Neural cell (in vitro differentiated cells): ENCODE measurements at regions not wholly inside any gene's neighbourhood (a gene's known extent, or its start where the extent isn't known, plus 50 kb on each side); places are given as distances from the start of the nearest gene placed in this dataset.

Experiments used
- EP300 ChIP-seq: fragments of 450-650 bp; conservative IDR thresholded peaks from 2 replicates; pipeline ENCODE4 v1.6.1; 2014; ENCODE audit warnings: antibody characterized with exemption, mild to moderate bottlenecking, moderate library complexity; ENCODE audit not compliant: poor library complexity, severe bottlenecking
- EZH2 ChIP-seq: fragments of 200-600, 300-800 bp; shearing (Covaris generic), sonication (generic); IDR thresholded peaks from 2 replicates; pipeline ENCODE4 v1.6.1; 2014; ENCODE audit warnings: antibody characterized with exemption, low read length, borderline replicate concordance, mild to moderate bottlenecking; ENCODE audit not compliant: insufficient read depth, poor library complexity, severe bottlenecking
- MXI1 ChIP-seq: fragments of 450-650 bp; conservative IDR thresholded peaks from 2 replicates; pipeline ENCODE4 v1.6.1; 2014; ENCODE audit warnings: antibody characterized with exemption, mild to moderate bottlenecking; ENCODE audit not compliant: poor library complexity, severe bottlenecking
- POLR2AphosphoS5 ChIP-seq: IDR thresholded peaks from 2 replicates; pipeline ENCODE4 v1.6.1; 2012
- RAD21 ChIP-seq: fragments of 450-650 bp; conservative IDR thresholded peaks from 2 replicates; pipeline ENCODE4 v1.6.1; 2014; ENCODE audit warnings: antibody characterized with exemption, mild to moderate bottlenecking, moderate library complexity
- SMC3 ChIP-seq: fragments of 450-650 bp; conservative IDR thresholded peaks from 2 replicates; pipeline ENCODE4 v1.6.1; 2014; ENCODE audit warnings: antibody characterized with exemption, mild to moderate bottlenecking, moderate library complexity; ENCODE audit not compliant: poor library complexity
- TAF1 ChIP-seq: IDR thresholded peaks from 2 replicates; pipeline ENCODE4 v1.6.1; 2012; ENCODE audit warnings: low read depth
- TF ChIP-seq, protein P1 (sequence below): fragments of 450-650 bp; IDR thresholded peaks from 2 replicates; pipeline ENCODE4 v1.5.1; 2014; ENCODE audit warnings: antibody characterized with exemption, mild to moderate bottlenecking, moderate library complexity; ENCODE audit not compliant: poor library complexity, severe bottlenecking
- TF ChIP-seq, protein P2 (sequence below): IDR thresholded peaks from 2 replicates; pipeline ENCODE4 v1.6.1; 2012; ENCODE audit warnings: borderline replicate concordance

DNA sequence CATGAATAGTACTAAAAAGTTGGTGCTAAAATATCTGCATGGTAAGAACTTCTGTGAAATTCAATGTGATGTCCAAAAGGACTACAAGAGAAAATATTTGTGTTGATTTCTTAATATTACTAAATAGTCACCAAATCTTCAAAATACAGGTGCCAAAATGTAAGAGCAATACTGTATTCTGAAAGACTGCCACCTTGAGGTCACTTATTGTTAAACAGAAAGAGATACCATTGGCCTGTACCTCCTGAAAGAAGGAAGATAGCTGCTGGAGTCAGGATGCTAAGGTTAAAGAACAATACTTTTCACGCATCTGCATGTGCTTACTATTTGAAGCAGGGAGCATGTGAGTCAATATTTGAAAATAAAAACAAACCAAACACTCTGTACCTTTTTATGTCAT, 72.0 kb upstream of the LSAMP start:
- TF ChIP-seq EP300 (no peak), POLR2AphosphoS5 (no peak), EZH2 (no peak), RAD21 (no peak), TAF1 (no peak), SMC3 (no peak), MXI1 (no peak)
- TF ChIP-seq, protein P1, sequence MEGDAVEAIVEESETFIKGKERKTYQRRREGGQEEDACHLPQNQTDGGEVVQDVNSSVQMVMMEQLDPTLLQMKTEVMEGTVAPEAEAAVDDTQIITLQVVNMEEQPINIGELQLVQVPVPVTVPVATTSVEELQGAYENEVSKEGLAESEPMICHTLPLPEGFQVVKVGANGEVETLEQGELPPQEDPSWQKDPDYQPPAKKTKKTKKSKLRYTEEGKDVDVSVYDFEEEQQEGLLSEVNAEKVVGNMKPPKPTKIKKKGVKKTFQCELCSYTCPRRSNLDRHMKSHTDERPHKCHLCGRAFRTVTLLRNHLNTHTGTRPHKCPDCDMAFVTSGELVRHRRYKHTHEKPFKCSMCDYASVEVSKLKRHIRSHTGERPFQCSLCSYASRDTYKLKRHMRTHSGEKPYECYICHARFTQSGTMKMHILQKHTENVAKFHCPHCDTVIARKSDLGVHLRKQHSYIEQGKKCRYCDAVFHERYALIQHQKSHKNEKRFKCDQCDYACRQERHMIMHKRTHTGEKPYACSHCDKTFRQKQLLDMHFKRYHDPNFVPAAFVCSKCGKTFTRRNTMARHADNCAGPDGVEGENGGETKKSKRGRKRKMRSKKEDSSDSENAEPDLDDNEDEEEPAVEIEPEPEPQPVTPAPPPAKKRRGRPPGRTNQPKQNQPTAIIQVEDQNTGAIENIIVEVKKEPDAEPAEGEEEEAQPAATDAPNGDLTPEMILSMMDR = no peak
- TF ChIP-seq, protein P2, sequence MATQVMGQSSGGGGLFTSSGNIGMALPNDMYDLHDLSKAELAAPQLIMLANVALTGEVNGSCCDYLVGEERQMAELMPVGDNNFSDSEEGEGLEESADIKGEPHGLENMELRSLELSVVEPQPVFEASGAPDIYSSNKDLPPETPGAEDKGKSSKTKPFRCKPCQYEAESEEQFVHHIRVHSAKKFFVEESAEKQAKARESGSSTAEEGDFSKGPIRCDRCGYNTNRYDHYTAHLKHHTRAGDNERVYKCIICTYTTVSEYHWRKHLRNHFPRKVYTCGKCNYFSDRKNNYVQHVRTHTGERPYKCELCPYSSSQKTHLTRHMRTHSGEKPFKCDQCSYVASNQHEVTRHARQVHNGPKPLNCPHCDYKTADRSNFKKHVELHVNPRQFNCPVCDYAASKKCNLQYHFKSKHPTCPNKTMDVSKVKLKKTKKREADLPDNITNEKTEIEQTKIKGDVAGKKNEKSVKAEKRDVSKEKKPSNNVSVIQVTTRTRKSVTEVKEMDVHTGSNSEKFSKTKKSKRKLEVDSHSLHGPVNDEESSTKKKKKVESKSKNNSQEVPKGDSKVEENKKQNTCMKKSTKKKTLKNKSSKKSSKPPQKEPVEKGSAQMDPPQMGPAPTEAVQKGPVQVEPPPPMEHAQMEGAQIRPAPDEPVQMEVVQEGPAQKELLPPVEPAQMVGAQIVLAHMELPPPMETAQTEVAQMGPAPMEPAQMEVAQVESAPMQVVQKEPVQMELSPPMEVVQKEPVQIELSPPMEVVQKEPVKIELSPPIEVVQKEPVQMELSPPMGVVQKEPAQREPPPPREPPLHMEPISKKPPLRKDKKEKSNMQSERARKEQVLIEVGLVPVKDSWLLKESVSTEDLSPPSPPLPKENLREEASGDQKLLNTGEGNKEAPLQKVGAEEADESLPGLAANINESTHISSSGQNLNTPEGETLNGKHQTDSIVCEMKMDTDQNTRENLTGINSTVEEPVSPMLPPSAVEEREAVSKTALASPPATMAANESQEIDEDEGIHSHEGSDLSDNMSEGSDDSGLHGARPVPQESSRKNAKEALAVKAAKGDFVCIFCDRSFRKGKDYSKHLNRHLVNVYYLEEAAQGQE = no peak
